Right atrium auricular region (tissue), 2 donors: ENCODE measurements at regions not wholly inside any gene's neighbourhood (a gene's known extent, or its start where the extent isn't known, plus 50 kb on each side); places are given as distances from the start of the nearest gene placed in this dataset.
"Not testable (repeated sequence)": the region's sequence is repeated elsewhere in the genome, so short reads cannot be mapped to it uniquely, and the experiment has no call there.

Experiments used
- DNase-seq: peaks from one replicate; pipeline ENCODE4 v3.0.0-alpha.2; 2019; ENCODE audit warnings: low spot score
- H3K27ac ChIP-seq, 2 donors: fragments of 200-600 bp; sonication (generic); 1 replicate in 1 of 2; 2 replicates in 1 of 2; pipeline ENCODE4 v1.5.1; 2016 to 2019
- H3K27me3 ChIP-seq, 2 donors: fragments of 200-600 bp; sonication (generic); one replicate each; pipeline versions ENCODE4 v1.5.1 to v1.6.0; 2017 to 2019
- H3K36me3 ChIP-seq: fragments of 200-600 bp; sonication (generic); one replicate; pipeline ENCODE4 v1.5.1; 2016
- H3K4me1 ChIP-seq, 2 donors: fragments of 200-600 bp; sonication (generic); one replicate each; pipeline versions ENCODE4 v1.5.1 to v1.6.0; 2017 to 2019
- H3K4me3 ChIP-seq, 2 donors: fragments of 200-600 bp; sonication (generic); 1 replicate in 1 of 2; 2 replicates in 1 of 2; pipeline ENCODE4 v1.5.1; 2017 to 2019; ENCODE audit warnings: mild to moderate bottlenecking in 1 of 2, moderate library complexity in 1 of 2
- H3K9me3 ChIP-seq, 2 donors: fragments of 200-600 bp; sonication (generic); one replicate each; pipeline ENCODE4 v1.5.1; 2019
- CTCF ChIP-seq, 2 donors: fragments of 200-600 bp; sonication (generic); IDR thresholded peaks; one replicate each; pipeline ENCODE4 v1.5.1; 2019; ENCODE audit warnings: antibody characterized with exemption in 2 of 2

GRCh38 chr19:14328406-14328805 lies 52.8 kb upstream of the ADGRE5 start:
- DNase-seq, result no peak
- Histone ChIP-seq H3K4me1 (peaks cover 0 to 2% of the 10 kb centered on the region in 2 donors), H3K4me3 (no peak overlapping the region), H3K36me3 (no peaks in the 10 kb centered on the region), H3K9me3 (no peaks in the 10 kb centered on the region), H3K27me3 (no peaks in the 10 kb centered on the region), H3K27ac (no peak overlapping the region)
- no peak for TF ChIP-seq CTCF (IDR thresholded peaks at IDR 0.05)

DNA sequence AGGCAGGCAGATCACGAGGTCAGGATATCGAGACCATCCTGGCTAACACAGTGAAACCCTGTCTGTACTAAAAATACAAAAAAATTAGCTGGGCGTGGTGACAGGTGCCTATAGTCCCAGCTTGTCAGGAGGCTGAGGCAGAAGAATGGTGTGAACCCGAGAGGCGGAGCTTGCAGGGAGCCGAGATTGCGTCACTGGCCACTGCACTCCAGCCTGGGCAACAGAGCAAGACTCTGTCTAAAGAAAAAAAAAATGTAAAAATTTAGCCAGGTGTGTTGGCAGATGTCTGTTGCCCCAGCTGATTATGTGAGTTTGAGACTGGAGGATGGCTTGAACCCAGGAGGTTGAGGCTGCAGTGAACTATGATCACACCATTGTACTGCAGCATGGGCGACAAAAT lies 54.2 kb upstream of the ADGRE5 start:
- H3K27me3 ChIP-seq, DNase-seq: not testable (repeated sequence)

DNA sequence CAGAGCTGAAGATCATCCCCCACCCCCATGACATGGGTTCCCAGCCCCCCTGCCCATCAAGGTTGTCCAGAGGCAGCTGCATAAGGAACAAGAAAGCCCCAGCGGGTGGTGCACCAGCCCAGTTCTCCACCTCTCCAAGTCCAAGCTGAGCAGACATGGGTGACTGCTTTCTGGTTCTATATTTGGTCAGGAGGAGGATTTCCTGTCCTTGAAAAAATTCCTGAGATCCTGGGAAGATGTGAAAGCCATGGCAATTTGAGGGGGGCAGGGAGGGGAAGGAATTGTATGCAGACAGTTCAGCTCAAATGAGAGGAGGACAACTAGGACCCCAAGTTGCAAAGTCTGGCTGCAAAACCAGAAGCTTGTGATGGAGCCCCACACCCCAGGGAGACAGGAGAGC lies 55.4 kb upstream of the ADGRE5 start:
- Histone ChIP-seq H3K4me3 (no peak overlapping the region), H3K27ac (no peak overlapping the region), H3K36me3 (no peaks in the 10 kb centered on the region), H3K27me3 (no peaks in the 10 kb centered on the region), H3K4me1 (no peaks in the 10 kb centered on the region), H3K9me3 (peaks cover 0 to under 1% of the 10 kb centered on the region in 2 donors)
- TF ChIP-seq CTCF (IDR thresholded peaks at IDR 0.05), result no peak
- no peak for DNase-seq

More for the DNA sequence above, 54.2 kb upstream of the ADGRE5 start:
- H3K4me3 ChIP-seq, H3K9me3 ChIP-seq, H3K36me3 ChIP-seq, H3K27ac ChIP-seq, H3K4me1 ChIP-seq: not testable (repeated sequence)

GRCh38 chr19:14325134-14325533 lies 56.1 kb upstream of the ADGRE5 start:
- peaks cover 0 to 8% of the 10 kb centered on the region in 2 donors for H3K9me3 ChIP-seq
- no peak for TF ChIP-seq CTCF (IDR thresholded peaks at IDR 0.05)
- H3K36me3 ChIP-seq, result no peaks in the 10 kb centered on the region
- no peaks in the 10 kb centered on the region for H3K4me1 ChIP-seq
- no peak for DNase-seq
- no peaks in the 10 kb centered on the region for H3K27me3 ChIP-seq
- no peak overlapping the region for H3K27ac ChIP-seq
- H3K4me3 ChIP-seq, result no peak overlapping the region

GRCh38 chr19:14322889-14323463 lies 58.3 kb upstream of the ADGRE5 start:
- H3K4me3 ChIP-seq, result no peak overlapping the region
- DNase-seq, result no peak
- H3K27ac ChIP-seq, result no peak overlapping the region
- H3K27me3 ChIP-seq, result no peaks in the 10 kb centered on the region
- no peaks in the 10 kb centered on the region for H3K36me3 ChIP-seq
- no peak for TF ChIP-seq CTCF (IDR thresholded peaks at IDR 0.05)
- H3K9me3 ChIP-seq, result peaks cover 0 to 11% of the 10 kb centered on the region in 2 donors
- H3K4me1 ChIP-seq, result no peaks in the 10 kb centered on the region

DNA sequence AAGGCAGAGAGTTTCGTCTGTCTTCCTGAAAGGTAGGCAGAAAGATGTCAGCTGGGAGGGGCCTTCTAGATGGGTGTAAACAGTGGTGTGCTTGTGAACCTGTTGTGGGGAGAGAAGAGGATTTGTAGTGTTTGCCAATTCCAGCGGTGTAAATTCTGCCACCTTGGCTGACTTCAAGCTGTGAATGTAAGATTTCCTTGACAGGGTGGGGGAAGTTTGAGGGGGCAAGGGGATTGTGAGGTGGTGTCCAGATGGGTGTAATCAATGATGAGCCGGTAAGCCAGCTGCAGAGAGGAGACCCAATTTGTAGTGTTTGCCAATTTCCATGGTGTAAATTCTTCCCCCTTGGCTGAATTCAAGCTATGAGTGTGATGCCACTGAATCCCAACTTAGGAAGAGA lies 61.0 kb upstream of the ADGRE5 start:
- Histone ChIP-seq H3K9me3 (peaks cover 0 to 11% of the 10 kb centered on the region in 2 donors), H3K4me1 (no peaks in the 10 kb centered on the region), H3K4me3 (no peak overlapping the region), H3K27ac (no peak overlapping the region), H3K27me3 (no peaks in the 10 kb centered on the region), H3K36me3 (no peaks in the 10 kb centered on the region)
- no peak for DNase-seq
- no peak for TF ChIP-seq CTCF (IDR thresholded peaks at IDR 0.05)

DNA sequence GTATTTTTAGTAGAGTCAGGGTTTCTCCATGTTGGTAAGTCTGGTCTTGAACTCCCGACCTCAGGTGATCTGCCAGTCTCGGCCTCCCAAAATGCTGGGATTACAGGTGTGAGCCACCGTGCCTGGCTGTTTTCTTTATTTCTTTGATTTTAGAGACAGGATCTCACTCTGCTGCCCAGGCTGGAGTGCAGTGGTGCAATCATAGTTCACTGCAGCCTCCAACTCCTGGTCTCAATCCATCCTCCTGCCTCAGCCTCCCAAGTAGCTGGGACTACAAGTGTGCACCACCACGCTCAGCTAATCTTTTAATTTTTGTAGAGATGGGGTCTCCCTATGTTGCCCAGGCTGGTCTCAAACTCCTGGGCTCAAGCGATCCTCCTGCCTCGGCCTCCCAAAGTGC lies 61.5 kb upstream of the ADGRE5 start:
- H3K9me3 ChIP-seq, result peaks cover 0 to 11% of the 10 kb centered on the region in 2 donors
- H3K27ac ChIP-seq, H3K4me3 ChIP-seq, DNase-seq, H3K36me3 ChIP-seq, H3K4me1 ChIP-seq, H3K27me3 ChIP-seq: not testable (repeated sequence)
